Omental fat pad (tissue), 3 donors: ENCODE measurements at regions not wholly inside any gene's neighbourhood (a gene's known extent, or its start where the extent isn't known, plus 50 kb on each side); places are given as distances from the start of the nearest gene placed in this dataset.

Experiments
- ATAC-seq: fragments of 150-250 bp; one replicate; pipeline ENCODE4 v1.9.1; 2016; ENCODE audit warnings: mild to moderate bottlenecking, moderate library complexity; ENCODE audit not compliant: low FRiP score
- DNase-seq: peaks from one replicate; pipeline ENCODE4 v3.0.0-alpha.2; 2019; ENCODE audit warnings: low spot score
- CTCF ChIP-seq, 3 donors: fragments of 450-650 bp; IDR thresholded peaks; one replicate each; pipeline ENCODE4 v1.5.1; 2016 to 2017; ENCODE audit warnings: antibody characterized with exemption in 3 of 3, mild to moderate bottlenecking in 3 of 3, moderate library complexity in 2 of 3

DNA sequence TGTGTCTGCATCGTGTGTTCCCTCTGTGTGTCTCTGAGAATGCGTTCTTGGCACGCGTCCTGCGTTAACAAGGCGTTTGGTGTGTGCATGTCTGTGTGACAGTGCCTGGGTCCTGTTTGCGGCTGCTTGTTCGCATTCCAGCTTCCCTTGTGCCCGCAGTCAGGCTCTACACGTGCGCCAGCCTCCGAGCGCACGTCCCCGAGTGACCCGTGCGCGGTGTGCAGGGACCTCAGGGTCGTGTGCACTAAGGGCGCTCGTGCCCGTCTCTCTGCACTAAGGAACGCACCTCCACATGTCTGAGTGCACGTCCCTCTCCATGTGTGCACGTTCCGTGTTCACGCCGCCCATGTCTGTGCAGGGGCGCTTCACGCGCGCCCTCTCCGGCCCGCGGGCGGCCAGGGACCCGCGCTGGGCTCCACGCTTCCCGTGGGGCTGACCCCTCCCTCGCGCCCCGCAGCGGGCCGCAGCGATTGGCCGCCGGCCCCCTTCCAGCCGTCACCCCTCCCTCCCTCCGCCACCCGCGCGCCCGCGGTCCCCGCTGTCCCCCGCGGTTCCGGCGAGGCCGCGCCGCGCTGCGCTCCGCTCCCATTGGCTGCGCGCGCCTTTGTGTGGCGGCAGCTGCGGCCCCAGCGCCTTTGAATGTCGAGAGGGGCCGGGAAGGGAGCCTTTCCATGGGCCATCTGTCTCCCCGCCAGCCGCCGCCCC is 229.4 kb downstream of the HAUS1 start:
- ATAC-seq (no peak), DNase-seq (no peak)
- no peak for TF ChIP-seq CTCF (IDR thresholded peaks at IDR 0.05)

GRCh38 chr18:46334868-46335281 is 230.7 kb downstream of the HAUS1 start:
- no peak for TF ChIP-seq CTCF (IDR thresholded peaks at IDR 0.05)
- ATAC-seq, result no peak
- no peak for DNase-seq

GRCh38 chr18:46335534-46336101 is 231.4 kb downstream of the HAUS1 start:
- no peak for DNase-seq
- no peak for ATAC-seq
- TF ChIP-seq CTCF (IDR thresholded peaks at IDR 0.05), result no peak

GRCh38 chr18:46336278-46337111 is 232.3 kb downstream of the HAUS1 start:
- no peak for ATAC-seq
- DNase-seq, result no peak
- no peak for TF ChIP-seq CTCF (IDR thresholded peaks at IDR 0.05)

DNA sequence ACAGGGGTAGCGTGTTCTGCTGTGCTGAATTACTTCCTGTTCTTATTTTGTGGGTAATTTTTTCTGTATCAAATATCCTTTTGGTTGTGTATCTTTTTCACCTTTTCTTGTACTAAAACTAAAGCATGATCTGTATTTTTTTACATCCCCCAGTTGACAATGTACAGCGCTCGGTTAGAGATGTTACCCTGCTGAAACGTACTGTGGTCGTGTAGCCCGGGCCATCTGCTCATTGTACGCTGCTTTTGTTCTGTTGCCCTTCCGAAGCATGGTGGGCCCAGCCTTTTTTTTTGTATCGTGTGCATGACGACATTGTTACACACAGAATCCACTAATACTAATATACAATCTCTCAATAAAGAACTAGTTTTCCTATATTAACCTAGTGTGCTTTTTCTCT is 233.1 kb downstream of the HAUS1 start:
- no peak for ATAC-seq
- no peak for TF ChIP-seq CTCF (IDR thresholded peaks at IDR 0.05)
- DNase-seq, result no peak

- DNase-seq (no peak), ATAC-seq (no peak)
- no peak for TF ChIP-seq CTCF (IDR thresholded peaks at IDR 0.05)
Observed at GRCh38 chr18:46338205-46338604, 234.0 kb downstream of the HAUS1 start.
